Endothelial cell of umbilical vein (primary cell): ENCODE measurements at regions not wholly inside any gene's neighbourhood (a gene's known extent, or its start where the extent isn't known, plus 50 kb on each side); places are given as distances from the start of the nearest gene placed in this dataset.

Experiments
- BruUV-seq: library from RNA; stranded (reverse); fragments of 400-500 nt; replicated peaks from 2 replicates; lab custom pipeline; 2021; lab: Mats Ljungman, UMichigan
- CTCF ChIA-PET: fragments of 300-600, 350-600 bp; sonication (Branson Sonifier 250); formaldehyde crosslinking; loops from one replicate; lab custom pipeline; 2021; ENCODE audit warnings: antibody characterized with exemption, inconsistent platforms; lab: Charles Lee
- POLR2A ChIA-PET: fragments of 300-600, 350-600 bp; sonication (Branson Sonifier 250); formaldehyde crosslinking; loops from one replicate; lab custom pipeline; 2021; ENCODE audit warnings: antibody characterized with exemption, inconsistent platforms; lab: Charles Lee
- DNase-seq: peaks from one replicate; pipeline ENCODE4 v3.0.0-alpha.2; 2011; ENCODE audit warnings: low read depth, low spot score
- FAIRE-seq: peaks from 2 replicates; lab custom pipeline; 2011; peaks lifted over from hg19 to GRCh38; lab: Jason Lieb, UNC
- H2AFZ ChIP-seq: 2 replicates; pipeline ENCODE4 v1.6.0; 2012; ENCODE audit warnings: low read depth, low read length, control low read depth, inconsistent platforms
- H3K27ac ChIP-seq: 2 replicates; pipeline ENCODE4 v1.5.1; 2011; ENCODE audit warnings: low read depth, mild to moderate bottlenecking, control low read depth, low read length, moderate library complexity; ENCODE audit not compliant: insufficient read depth
- H3K27me3 ChIP-seq, 2 experiments: 2 replicates each; pipeline versions ENCODE4 v1.6.0 to v1.6.1; 2011; ENCODE audit warnings: low read length in 2 of 2, mixed read lengths in 1 of 2; ENCODE audit not compliant: control insufficient read depth in 2 of 2, insufficient read depth in 2 of 2
- H3K36me3 ChIP-seq, 2 experiments: 2 replicates in 1 of 2; 3 replicates in 1 of 2; pipeline ENCODE4 v1.5.1; 2011; ENCODE audit warnings: low read length in 2 of 2, mild to moderate bottlenecking in 1 of 2, moderate library complexity in 1 of 2; ENCODE audit not compliant: control insufficient read depth in 2 of 2, insufficient read depth in 2 of 2; ENCODE audit errors: extremely low read depth in 1 of 2
- H3K4me1 ChIP-seq: 3 replicates; pipeline ENCODE4 v1.5.1; 2011; ENCODE audit warnings: mild to moderate bottlenecking, low read length; ENCODE audit not compliant: control insufficient read depth, insufficient read depth; ENCODE audit errors: extremely low read depth
- H3K4me2 ChIP-seq: 2 replicates; pipeline ENCODE4 v1.6.1; 2011; ENCODE audit warnings: low read length, control low read depth, mixed read lengths; ENCODE audit not compliant: insufficient read depth
- H3K4me3 ChIP-seq, 3 experiments: fragments of 200-600 bp in 1 of 3; sonication (generic), shearing (Covaris generic) in 1 of 3; replicated peaks in 1 of 3; 2 replicates each; pipeline ENCODE4 v1.5.1; 2011 to 2016; ENCODE audit warnings: control low read depth in 3 of 3, low read length in 3 of 3, mild to moderate bottlenecking in 2 of 3, inconsistent platforms in 1 of 3, low read depth in 1 of 3, moderate library complexity in 1 of 3; ENCODE audit not compliant: insufficient read depth in 1 of 3
- H3K79me2 ChIP-seq: 2 replicates; pipeline ENCODE4 v1.6.0; 2012; ENCODE audit warnings: low read length, inconsistent platforms; ENCODE audit not compliant: control insufficient read depth, insufficient read depth
- H3K9ac ChIP-seq: replicated peaks from 2 replicates; pipeline ENCODE3; 2011; ENCODE audit warnings: low read length, control low read depth; ENCODE audit not compliant: insufficient read depth; ENCODE audit errors: extremely low read depth
- H3K9me1 ChIP-seq: replicated peaks from 3 replicates; pipeline ENCODE4 v1.6.0; 2011; ENCODE audit warnings: mild to moderate bottlenecking, low read length; ENCODE audit not compliant: control insufficient read depth, insufficient read depth; ENCODE audit errors: extremely low read depth
- H3K9me3 ChIP-seq: replicated peaks from 2 replicates; pipeline ENCODE4 v1.5.1; 2012; ENCODE audit warnings: low read length, inconsistent platforms; ENCODE audit not compliant: control insufficient read depth, insufficient read depth
- H4K20me1 ChIP-seq: replicated peaks from 2 replicates; pipeline ENCODE3; 2011; ENCODE audit warnings: mild to moderate bottlenecking, low read length; ENCODE audit not compliant: control insufficient read depth, insufficient read depth; ENCODE audit errors: extremely low read depth
- EZH2 ChIP-seq: IDR thresholded peaks from 2 replicates; pipeline ENCODE4 v1.6.1; 2012; ENCODE audit warnings: borderline replicate concordance, low read depth, mild to moderate bottlenecking, moderate library complexity, low read length, inconsistent platforms; ENCODE audit not compliant: severe bottlenecking
- FOS ChIP-seq: IDR thresholded peaks from 2 replicates; pipeline ENCODE4 v1.6.1; 2011; ENCODE audit warnings: mild to moderate bottlenecking, low read length, moderate library complexity, borderline replicate concordance; ENCODE audit not compliant: insufficient read depth
- GATA2 ChIP-seq: IDR thresholded peaks from 2 replicates; pipeline ENCODE4 v1.7.0; 2011; ENCODE audit warnings: low read depth, mild to moderate bottlenecking, moderate library complexity, mixed read lengths, low read length; ENCODE audit not compliant: insufficient read length, insufficient read depth
- JUN ChIP-seq: IDR thresholded peaks from 2 replicates; pipeline ENCODE4 v1.6.1; 2011; ENCODE audit warnings: borderline replicate concordance, low read depth; ENCODE audit not compliant: insufficient read length, insufficient read depth
- MAX ChIP-seq: IDR thresholded peaks from 2 replicates; pipeline ENCODE4 v1.6.1; 2011; ENCODE audit not compliant: insufficient read depth, insufficient read length
- POLR2A ChIP-seq: IDR thresholded peaks from 2 replicates; pipeline ENCODE4 v1.6.1; 2012; ENCODE audit warnings: low read depth, mild to moderate bottlenecking, control low read depth, low read length
- POLR2AphosphoS5 ChIP-seq: IDR thresholded peaks from 2 replicates; pipeline ENCODE4 v1.6.1; 2012; ENCODE audit warnings: low read depth, mild to moderate bottlenecking, control low read depth, low read length, moderate library complexity; ENCODE audit not compliant: insufficient read depth
- dilution Hi-C: fragments of 300-500 bp; cut with MboI; formaldehyde crosslinking; loops from one replicate; pipeline ENCODE4 v1.15.0; 2019; ENCODE audit warnings: low sequenced_read_pairs; ENCODE audit not compliant: extremely low pct_ligation_motif_present
- intact Hi-C: fragments of 100-400 bp; cut with micrococcal nuclease; formaldehyde crosslinking; loops from one replicate; pipeline ENCODE4 v1.10.0; 2022

- Histone ChIP-seq H3K9ac (peak overlapping the region; percentile 74), H3K27ac (peak overlapping the region; percentile 95), H3K4me1 (peaks cover 50% of the 10 kb centered on the region), H3K36me3 (no peaks in the 10 kb centered on the region), H3K79me2 (no peaks in the 10 kb centered on the region), H3K27me3 (no peaks in the 10 kb centered on the region), H3K9me3 (no peaks in the 10 kb centered on the region), H4K20me1 (no peaks in the 10 kb centered on the region), H3K4me2 (peak overlapping the region; percentile 56), H3K9me1 (no peaks in the 10 kb centered on the region), H2AFZ (no peak overlapping the region), H3K4me3 (peak overlapping the region in 1 of 3 experiments; percentile 31)
- dilution Hi-C loops: no loop called here
- CTCF ChIA-PET: interaction anchor here (0.7 to 4.9 kb wide), 9 partner anchors 18 to 302 kb away, joined by 3 to 41 read pairs (median 5); partner anchors contain the start of gene DAB2
- POLR2A ChIA-PET: interaction anchor here (0.6 to 2.5 kb wide), 3 partner anchors 23 to 402 kb away, joined by 3 to 21 read pairs (median 4); partner anchors contain the start of gene DAB2
- FAIRE-seq (peak; percentile 66), DNase-seq (peak; percentile 60)
- intact Hi-C loops: loop anchor here (1.0 kb wide), 1 partner anchor 94 kb away; no protein-coding TSS in a partner anchor
- BruUV-seq: TSS peak; percentile 60
- TF ChIP-seq MAX: no peak
- TF ChIP-seq FOS: no peak
- TF ChIP-seq POLR2AphosphoS5: no peak
- no peak for TF ChIP-seq EZH2
- no peak for TF ChIP-seq POLR2A
- no peak for TF ChIP-seq JUN
- no peak for TF ChIP-seq GATA2
Measured at GRCh38 chr5:39519566-39520231, 94.9 kb upstream of the DAB2 start.
